HS-5 (cell line): ENCODE measurements at regions not wholly inside any gene's neighbourhood (a gene's known extent, or its start where the extent isn't known, plus 50 kb on each side); places are given as distances from the start of the nearest gene placed in this dataset.

ENCODE experiments used
- DNase-seq: peaks from one replicate; pipeline ENCODE4 v3.0.0-alpha.2; 2012; ENCODE audit warnings: low read depth

- no peak for DNase-seq
Observed at GRCh38 chr5:68798877-68799843, 294.7 kb upstream of the SLC30A5 start.

- no peak for DNase-seq
Observed at GRCh38 chr5:68802430-68802829, 291.4 kb upstream of the SLC30A5 start.

- DNase-seq: no peak
Observed at GRCh38 chr5:68803881-68804319, 289.9 kb upstream of the SLC30A5 start.

GRCh38 chr5:68804343-68804742, 289.5 kb upstream of the SLC30A5 start:
- no peak for DNase-seq

- DNase-seq: no peak
Observed at GRCh38 chr5:68805444-68805843, 288.4 kb upstream of the SLC30A5 start.

- no peak for DNase-seq
Observed at GRCh38 chr5:68817632-68818031, 276.2 kb upstream of the SLC30A5 start.

- DNase-seq: no peak
Observed at GRCh38 chr5:68818057-68818695, 275.6 kb upstream of the SLC30A5 start.

GRCh38 chr5:68818870-68819269, 274.9 kb upstream of the SLC30A5 start:
- no peak for DNase-seq

GRCh38 chr5:68821056-68821455, 272.8 kb upstream of the SLC30A5 start:
- no peak for DNase-seq

GRCh38 chr5:68822796-68823195, 271.0 kb upstream of the SLC30A5 start:
- no peak for DNase-seq

- DNase-seq: no peak
Observed at GRCh38 chr5:68823301-68823700, 270.5 kb upstream of the SLC30A5 start.

- no peak for DNase-seq
Observed at GRCh38 chr5:68830377-68830898, 263.4 kb upstream of the SLC30A5 start.

- no peak for DNase-seq
Observed at GRCh38 chr5:68834491-68834981, 259.3 kb upstream of the SLC30A5 start.

- DNase-seq: no peak
Observed at GRCh38 chr5:68838157-68838718, 255.6 kb upstream of the SLC30A5 start.

- DNase-seq: no peak
Observed at GRCh38 chr5:68839019-68839552, 254.7 kb upstream of the SLC30A5 start.

- DNase-seq: no peak
Observed at GRCh38 chr5:68843624-68844364, 250.0 kb upstream of the SLC30A5 start.

GRCh38 chr5:68845131-68845530, 248.7 kb upstream of the SLC30A5 start:
- no peak for DNase-seq

- DNase-seq: no peak
Observed at GRCh38 chr5:68846828-68847227, 247.0 kb upstream of the SLC30A5 start.

- no peak for DNase-seq
Observed at GRCh38 chr5:68848091-68848490, 245.7 kb upstream of the SLC30A5 start.

- DNase-seq: no peak
Observed at GRCh38 chr5:68849103-68849502, 244.7 kb upstream of the SLC30A5 start.

GRCh38 chr5:68849906-68850305, 243.9 kb upstream of the SLC30A5 start:
- no peak for DNase-seq

GRCh38 chr5:68861099-68861498, 232.7 kb upstream of the SLC30A5 start:
- DNase-seq: no peak
